ENCODE measurements at regions not wholly inside any gene's neighbourhood (a gene's known extent, or its start where the extent isn't known, plus 50 kb on each side); places are given as distances from the start of the nearest gene placed in this dataset.

DNA sequence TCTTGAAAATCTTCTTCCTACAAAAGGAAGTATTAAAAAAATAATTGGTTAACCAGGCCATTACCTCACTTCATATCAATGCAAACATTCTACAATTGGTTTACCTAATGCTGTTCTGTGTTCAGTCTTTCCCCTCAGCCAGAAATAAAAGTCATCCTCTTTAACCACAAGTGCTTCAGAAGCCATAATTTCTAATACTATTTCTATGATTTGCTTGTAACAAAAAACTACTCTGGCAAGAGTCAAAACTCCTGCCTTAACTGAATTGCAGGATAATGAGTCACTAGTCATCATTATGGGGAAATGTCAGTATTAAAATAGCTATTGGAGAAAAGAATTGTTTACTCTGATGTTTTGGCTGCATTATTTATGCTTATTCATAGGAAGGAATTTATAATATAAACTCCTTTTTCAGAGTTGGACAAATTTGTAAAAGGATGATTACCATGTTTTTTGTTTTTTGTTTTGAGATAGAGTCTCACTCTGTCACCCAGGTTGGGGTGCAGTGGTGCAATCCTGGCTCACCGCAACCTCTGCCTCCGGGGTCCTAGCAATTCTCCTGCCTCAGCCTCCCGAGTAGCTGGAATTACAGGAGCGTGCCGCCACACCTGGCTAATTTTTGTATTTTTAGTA is 55.5 kb upstream of the ODAD2 start:
- TF ChIP-seq, protein P1, sequence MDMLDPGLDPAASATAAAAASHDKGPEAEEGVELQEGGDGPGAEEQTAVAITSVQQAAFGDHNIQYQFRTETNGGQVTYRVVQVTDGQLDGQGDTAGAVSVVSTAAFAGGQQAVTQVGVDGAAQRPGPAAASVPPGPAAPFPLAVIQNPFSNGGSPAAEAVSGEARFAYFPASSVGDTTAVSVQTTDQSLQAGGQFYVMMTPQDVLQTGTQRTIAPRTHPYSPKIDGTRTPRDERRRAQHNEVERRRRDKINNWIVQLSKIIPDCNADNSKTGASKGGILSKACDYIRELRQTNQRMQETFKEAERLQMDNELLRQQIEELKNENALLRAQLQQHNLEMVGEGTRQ (CRISPR knock-in tag; IDR thresholded peaks at IDR 0.05), result no peak
- TF ChIP-seq ZFP1 (CRISPR knock-in tag; IDR thresholded peaks at IDR 0.05) (no peak), SMARCA4 (IDR thresholded peaks at IDR 0.05) (no peak), MYBL2 (IDR thresholded peaks at IDR 0.05; ENCODE audit: low read depth) (no peak), MYBL2 (CRISPR knock-in tag; IDR thresholded peaks at IDR 0.05; ENCODE audit: borderline replicate concordance) (no peak), RCOR1 (IDR thresholded peaks at IDR 0.05; ENCODE audit: borderline replicate concordance in 1 of 2, low read depth in 2 of 2, low read length in 2 of 2) (no peak), FOXM1 (IDR thresholded peaks at IDR 0.05; ENCODE audit: low read depth) (no peak), FOXM1 (CRISPR knock-in tag; IDR thresholded peaks at IDR 0.05; ENCODE audit: low read depth) (no peak), ZNF830 (CRISPR knock-in tag; IDR thresholded peaks at IDR 0.05) (no peak)
- TF ChIP-seq, protein P2, sequence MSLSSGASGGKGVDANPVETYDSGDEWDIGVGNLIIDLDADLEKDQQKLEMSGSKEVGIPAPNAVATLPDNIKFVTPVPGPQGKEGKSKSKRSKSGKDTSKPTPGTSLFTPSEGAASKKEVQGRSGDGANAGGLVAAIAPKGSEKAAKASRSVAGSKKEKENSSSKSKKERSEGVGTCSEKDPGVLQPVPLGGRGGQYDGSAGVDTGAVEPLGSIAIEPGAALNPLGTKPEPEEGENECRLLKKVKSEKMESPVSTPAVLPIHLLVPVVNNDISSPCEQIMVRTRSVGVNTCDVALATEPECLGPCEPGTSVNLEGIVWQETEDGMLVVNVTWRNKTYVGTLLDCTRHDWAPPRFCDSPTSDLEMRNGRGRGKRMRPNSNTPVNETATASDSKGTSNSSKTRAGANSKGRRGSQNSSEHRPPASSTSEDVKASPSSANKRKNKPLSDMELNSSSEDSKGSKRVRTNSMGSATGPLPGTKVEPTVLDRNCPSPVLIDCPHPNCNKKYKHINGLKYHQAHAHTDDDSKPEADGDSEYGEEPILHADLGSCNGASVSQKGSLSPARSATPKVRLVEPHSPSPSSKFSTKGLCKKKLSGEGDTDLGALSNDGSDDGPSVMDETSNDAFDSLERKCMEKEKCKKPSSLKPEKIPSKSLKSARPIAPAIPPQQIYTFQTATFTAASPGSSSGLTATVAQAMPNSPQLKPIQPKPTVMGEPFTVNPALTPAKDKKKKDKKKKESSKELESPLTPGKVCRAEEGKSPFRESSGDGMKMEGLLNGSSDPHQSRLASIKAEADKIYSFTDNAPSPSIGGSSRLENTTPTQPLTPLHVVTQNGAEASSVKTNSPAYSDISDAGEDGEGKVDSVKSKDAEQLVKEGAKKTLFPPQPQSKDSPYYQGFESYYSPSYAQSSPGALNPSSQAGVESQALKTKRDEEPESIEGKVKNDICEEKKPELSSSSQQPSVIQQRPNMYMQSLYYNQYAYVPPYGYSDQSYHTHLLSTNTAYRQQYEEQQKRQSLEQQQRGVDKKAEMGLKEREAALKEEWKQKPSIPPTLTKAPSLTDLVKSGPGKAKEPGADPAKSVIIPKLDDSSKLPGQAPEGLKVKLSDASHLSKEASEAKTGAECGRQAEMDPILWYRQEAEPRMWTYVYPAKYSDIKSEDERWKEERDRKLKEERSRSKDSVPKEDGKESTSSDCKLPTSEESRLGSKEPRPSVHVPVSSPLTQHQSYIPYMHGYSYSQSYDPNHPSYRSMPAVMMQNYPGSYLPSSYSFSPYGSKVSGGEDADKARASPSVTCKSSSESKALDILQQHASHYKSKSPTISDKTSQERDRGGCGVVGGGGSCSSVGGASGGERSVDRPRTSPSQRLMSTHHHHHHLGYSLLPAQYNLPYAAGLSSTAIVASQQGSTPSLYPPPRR (CRISPR knock-in tag; IDR thresholded peaks at IDR 0.05; ENCODE audit: borderline replicate concordance), result no peak
- TF ChIP-seq, protein P3, sequence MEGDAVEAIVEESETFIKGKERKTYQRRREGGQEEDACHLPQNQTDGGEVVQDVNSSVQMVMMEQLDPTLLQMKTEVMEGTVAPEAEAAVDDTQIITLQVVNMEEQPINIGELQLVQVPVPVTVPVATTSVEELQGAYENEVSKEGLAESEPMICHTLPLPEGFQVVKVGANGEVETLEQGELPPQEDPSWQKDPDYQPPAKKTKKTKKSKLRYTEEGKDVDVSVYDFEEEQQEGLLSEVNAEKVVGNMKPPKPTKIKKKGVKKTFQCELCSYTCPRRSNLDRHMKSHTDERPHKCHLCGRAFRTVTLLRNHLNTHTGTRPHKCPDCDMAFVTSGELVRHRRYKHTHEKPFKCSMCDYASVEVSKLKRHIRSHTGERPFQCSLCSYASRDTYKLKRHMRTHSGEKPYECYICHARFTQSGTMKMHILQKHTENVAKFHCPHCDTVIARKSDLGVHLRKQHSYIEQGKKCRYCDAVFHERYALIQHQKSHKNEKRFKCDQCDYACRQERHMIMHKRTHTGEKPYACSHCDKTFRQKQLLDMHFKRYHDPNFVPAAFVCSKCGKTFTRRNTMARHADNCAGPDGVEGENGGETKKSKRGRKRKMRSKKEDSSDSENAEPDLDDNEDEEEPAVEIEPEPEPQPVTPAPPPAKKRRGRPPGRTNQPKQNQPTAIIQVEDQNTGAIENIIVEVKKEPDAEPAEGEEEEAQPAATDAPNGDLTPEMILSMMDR (IDR thresholded peaks at IDR 0.05 in 2 of 3, conservative IDR thresholded peaks at IDR 0.05 in 1 of 3; ENCODE audit: insufficient read depth in 2 of 3, low read depth in 1 of 3, low read length in 3 of 3), result no peak
- TF ChIP-seq, protein P4, sequence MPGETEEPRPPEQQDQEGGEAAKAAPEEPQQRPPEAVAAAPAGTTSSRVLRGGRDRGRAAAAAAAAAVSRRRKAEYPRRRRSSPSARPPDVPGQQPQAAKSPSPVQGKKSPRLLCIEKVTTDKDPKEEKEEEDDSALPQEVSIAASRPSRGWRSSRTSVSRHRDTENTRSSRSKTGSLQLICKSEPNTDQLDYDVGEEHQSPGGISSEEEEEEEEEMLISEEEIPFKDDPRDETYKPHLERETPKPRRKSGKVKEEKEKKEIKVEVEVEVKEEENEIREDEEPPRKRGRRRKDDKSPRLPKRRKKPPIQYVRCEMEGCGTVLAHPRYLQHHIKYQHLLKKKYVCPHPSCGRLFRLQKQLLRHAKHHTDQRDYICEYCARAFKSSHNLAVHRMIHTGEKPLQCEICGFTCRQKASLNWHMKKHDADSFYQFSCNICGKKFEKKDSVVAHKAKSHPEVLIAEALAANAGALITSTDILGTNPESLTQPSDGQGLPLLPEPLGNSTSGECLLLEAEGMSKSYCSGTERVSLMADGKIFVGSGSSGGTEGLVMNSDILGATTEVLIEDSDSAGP (CRISPR knock-in tag; IDR thresholded peaks at IDR 0.05), result no peak
- TF ChIP-seq, protein P5, sequence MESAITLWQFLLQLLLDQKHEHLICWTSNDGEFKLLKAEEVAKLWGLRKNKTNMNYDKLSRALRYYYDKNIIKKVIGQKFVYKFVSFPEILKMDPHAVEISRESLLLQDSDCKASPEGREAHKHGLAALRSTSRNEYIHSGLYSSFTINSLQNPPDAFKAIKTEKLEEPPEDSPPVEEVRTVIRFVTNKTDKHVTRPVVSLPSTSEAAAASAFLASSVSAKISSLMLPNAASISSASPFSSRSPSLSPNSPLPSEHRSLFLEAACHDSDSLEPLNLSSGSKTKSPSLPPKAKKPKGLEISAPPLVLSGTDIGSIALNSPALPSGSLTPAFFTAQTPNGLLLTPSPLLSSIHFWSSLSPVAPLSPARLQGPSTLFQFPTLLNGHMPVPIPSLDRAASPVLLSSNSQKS (CRISPR knock-in tag; IDR thresholded peaks at IDR 0.05), result no peak
- TF ChIP-seq, protein P6, sequence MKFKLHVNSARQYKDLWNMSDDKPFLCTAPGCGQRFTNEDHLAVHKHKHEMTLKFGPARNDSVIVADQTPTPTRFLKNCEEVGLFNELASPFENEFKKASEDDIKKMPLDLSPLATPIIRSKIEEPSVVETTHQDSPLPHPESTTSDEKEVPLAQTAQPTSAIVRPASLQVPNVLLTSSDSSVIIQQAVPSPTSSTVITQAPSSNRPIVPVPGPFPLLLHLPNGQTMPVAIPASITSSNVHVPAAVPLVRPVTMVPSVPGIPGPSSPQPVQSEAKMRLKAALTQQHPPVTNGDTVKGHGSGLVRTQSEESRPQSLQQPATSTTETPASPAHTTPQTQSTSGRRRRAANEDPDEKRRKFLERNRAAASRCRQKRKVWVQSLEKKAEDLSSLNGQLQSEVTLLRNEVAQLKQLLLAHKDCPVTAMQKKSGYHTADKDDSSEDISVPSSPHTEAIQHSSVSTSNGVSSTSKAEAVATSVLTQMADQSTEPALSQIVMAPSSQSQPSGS (CRISPR knock-in tag; IDR thresholded peaks at IDR 0.05), result no peak
- TF ChIP-seq, protein P7, sequence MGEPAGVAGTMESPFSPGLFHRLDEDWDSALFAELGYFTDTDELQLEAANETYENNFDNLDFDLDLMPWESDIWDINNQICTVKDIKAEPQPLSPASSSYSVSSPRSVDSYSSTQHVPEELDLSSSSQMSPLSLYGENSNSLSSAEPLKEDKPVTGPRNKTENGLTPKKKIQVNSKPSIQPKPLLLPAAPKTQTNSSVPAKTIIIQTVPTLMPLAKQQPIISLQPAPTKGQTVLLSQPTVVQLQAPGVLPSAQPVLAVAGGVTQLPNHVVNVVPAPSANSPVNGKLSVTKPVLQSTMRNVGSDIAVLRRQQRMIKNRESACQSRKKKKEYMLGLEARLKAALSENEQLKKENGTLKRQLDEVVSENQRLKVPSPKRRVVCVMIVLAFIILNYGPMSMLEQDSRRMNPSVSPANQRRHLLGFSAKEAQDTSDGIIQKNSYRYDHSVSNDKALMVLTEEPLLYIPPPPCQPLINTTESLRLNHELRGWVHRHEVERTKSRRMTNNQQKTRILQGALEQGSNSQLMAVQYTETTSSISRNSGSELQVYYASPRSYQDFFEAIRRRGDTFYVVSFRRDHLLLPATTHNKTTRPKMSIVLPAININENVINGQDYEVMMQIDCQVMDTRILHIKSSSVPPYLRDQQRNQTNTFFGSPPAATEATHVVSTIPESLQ (CRISPR knock-in tag; IDR thresholded peaks at IDR 0.05), result no peak
